GM18909 (cell line): ENCODE measurements at regions not wholly inside any gene's neighbourhood (a gene's known extent, or its start where the extent isn't known, plus 50 kb on each side); places are given as distances from the start of the nearest gene placed in this dataset.

Experiments
- ATAC-seq: cut with Tn5 transposase; IDR thresholded peaks from one replicate; pipeline ENCODE4 v1.9.1; 2021; ENCODE audit warnings: mild to moderate bottlenecking; ENCODE audit not compliant: unreplicated experiment, poor library complexity

DNA sequence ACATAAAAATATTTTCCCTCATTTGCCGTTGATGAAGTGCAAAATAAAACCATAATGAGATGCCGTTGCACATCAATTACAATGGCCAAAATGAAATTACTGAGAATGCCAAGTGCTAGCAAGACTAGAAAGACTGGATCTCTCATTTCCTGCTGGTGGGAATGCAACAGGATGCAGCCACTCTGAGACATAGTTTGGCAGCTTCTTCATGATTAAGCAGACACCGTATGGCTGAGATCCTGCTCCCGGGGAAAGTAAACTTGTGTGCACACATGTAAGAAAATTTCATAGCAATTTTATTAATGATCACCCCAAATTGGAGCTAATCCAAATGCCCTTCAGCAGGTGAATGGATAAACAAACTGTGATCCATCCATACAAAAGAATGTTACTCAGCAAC is 1013.2 kb downstream of the TBC1D22A start:
- no peak for ATAC-seq

DNA sequence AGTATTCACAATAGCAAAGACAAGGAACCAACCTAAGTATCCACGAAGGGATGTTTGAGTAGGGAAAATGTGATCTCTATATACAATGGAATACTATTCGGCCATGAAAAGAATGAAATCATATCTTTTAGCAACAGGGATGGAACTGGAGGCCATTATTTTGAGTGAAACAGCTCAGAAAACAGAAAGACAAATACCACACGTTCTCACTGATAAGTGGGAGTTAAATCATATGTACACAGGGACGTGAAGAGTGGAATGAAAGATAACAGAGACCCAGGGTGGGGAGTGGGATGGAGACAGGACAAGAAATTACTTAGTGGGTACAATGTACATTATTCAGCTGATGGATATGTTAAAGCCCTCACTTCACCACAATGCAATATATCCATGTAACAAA is 1012.7 kb downstream of the TBC1D22A start:
- ATAC-seq, result no peak

DNA sequence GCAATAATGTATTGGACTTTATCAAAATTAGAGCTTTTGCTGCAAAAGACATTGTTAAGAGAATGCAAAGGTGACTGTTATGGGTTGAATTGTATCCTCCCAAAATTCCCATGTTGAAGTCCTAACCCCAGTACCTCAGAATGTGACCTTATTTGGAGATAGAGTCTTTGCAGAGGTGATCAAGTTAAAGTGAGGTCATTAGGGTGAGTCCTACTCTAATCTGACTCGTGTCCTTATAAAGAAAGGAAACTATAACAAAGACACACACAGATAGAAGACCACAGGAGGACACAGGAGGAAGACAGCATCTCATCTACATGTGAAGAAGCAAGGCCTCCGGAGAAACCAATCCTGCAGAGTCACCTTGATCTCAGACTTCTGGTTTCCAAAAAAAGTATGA is 1011.2 kb downstream of the TBC1D22A start:
- no peak for ATAC-seq

DNA sequence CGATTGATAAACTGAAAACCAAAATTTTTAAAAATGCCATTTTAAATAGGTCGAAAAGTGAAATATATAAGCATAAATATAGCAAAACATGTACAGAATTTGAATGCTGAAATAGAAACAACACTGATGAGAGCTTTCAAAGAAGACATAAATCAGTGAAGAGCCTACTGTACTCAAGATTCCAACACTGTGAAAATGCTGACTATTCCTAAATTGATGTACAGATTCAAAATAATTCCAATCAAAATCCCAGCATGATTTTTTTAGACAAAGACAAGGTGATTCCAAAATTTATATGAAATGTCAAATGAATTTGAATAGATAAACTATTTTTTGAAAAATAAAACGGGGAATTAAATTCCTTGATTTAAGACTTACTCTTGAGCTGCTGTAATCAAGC is 1010.4 kb downstream of the TBC1D22A start:
- ATAC-seq, result no peak

DNA sequence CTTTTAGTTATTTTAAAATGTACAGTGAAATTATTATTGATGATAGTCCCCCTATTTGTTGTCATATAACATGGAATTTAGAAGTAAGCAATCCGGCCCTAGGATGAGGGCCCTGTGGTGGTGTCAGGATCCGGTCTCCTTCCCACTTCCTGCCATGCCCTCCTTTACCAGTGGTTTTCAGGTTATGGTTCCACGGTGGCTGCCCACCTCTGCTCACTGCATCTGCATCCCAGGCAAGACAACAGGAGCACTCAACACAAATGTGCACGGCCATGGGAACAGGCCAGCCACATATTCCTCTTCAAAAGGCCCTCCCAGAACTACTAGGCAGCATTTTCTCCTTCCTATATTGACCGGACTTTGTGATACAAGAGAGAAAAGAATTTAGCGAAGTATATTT is 1007.2 kb downstream of the TBC1D22A start:
- no peak for ATAC-seq

DNA sequence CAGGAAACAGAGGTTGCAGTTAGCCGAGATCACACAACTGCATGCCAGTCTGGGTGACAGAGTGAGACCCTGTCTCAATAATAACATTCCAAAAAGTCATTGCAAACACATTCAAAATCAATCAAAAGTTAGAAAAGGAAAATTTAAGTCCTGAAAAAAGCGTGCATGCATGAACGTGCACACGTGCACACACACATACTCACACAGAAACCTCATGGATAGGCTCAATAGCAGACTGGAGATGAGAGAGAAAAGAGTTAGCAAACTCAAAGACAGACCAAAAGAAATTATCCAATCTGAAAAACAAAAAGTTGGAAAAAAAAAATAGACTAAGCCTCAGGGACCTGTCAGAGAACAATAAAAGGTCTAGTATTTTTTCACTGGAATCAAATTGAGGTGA is 1005.6 kb downstream of the TBC1D22A start:
- no peak for ATAC-seq

DNA sequence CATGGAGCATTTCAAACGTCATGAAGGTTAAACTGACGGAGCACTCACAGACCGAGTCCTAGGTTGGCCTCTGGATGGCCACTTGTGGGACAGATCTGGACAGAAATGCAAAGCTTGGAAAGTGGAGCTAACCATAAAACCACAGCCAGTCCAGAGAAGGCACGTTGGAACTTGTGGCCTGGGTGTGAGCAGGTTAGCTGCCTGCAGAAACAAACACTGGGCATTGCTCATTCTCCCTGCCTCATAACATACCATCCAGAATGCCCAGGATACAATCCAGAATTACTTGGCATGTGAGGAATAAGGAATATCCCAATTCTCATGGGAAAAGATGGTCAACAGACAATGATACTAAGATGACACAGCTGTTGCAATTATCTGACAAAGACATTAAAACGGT is 1005.0 kb downstream of the TBC1D22A start:
- ATAC-seq, result no peak

DNA sequence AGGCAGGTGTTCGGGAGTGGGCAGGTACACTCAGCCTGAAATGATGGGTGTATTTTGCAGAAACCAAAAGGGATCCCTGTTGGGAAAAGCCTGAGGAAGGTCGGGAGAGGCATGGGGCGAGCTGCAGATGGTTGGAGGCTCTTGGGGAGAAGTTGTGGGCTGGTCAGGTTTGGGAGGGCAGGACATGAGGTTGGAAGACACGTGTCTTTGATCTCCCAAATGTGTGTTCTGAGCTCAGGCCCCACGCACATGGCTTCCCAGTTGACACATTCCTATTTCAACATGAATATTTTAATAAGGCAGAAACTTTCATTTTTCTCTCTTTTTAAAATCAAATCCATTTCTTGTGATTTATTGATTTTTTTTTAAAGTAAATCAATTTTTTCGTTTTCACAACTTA is 1003.3 kb downstream of the TBC1D22A start:
- no peak for ATAC-seq

DNA sequence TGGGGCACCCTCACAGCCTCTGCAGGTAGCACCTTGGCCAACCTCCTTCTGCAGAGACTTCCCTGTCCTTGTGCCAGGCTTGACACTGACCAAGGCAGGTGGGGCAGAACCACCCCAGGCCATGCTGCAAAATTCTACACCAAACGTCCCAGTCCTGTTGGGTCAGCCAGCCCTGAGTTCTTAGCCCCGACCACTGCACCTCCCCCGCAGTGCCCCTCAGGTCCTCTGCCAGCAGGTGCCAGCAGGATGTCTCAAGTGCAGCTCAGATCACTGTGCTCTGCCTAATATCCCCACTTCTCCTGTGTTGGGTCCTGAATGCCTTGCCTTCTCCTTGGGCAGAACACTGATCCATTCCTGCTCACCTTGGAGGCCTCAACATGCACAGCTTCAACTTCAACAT is 999.7 kb downstream of the TBC1D22A start:
- no peak for ATAC-seq

DNA sequence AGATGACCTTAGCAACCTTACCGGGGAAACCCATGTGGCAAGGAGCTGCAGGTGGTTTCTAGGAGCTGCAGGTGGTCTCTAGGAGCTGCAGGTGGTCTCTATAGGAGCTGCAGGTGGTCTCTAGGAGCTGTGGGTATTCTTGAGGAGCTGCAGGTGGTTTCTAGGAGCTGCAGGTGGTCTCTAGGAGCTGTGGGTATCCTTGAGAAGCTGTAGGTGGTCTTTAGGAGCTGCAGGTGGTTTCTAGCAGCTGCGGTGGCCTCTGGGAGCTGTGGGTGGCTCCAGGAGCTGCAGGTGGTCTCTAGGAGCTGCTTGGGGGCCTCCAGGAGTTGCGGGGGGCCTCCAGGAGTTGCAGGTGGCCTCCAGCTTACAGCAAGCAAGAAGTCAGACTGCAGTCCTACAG is 997.5 kb downstream of the TBC1D22A start:
- no peak for ATAC-seq

DNA sequence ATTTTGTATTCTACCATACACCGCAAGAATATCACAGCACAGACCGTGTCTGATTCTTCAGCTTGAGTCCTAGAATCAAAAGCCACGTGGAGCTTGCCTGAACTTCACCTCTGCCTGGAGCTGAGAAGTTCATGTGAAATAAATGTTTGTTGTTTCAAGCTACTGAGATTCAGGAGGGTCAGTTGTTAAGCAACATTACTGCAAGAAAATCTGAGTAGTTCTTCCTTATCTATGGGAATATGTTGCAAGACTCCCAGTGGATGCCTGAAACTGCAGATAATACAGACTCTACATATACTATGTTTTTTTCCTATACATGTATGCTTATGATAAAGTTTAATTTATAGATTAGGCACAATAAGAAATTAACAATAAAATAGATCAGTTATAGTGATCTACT is 995.3 kb downstream of the TBC1D22A start:
- no peak for ATAC-seq

DNA sequence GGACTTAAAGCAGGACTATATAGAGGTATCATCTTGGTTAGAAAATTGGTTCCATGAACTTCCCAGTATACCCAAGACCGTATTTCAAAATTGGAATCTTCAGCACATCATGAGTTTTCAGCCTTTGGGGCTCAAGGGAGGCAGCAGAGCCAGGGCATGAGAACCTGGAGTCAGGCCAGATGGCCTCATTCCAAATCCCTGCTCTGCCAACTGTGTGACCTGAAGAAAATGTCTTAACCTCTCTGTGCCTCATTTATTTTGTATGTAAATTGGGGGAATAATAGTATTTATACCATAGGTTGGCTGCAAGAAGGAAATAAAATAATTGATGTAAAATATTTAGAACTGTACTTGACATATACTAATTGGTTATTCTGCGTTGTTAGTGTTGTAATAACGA is 987.6 kb downstream of the TBC1D22A start:
- no peak for ATAC-seq

DNA sequence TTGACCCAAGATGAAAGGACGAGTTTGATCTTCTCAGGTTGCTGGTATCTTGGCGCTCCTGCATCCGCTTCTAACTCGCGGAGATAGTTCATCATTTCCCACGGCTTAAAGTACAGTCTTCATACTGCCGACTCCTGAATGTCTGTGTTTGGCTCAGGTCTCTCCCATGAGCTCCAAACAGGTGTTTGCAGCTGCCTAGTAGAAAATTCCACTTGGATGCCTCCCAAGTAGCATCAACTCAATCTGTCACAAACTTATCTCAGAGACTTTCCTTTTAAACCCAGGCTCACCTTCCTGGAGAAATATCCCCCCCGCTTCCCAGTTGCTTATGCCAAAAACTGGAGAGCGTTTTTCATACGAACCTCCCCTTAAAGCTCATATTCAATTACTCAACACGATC is 986.5 kb downstream of the TBC1D22A start:
- ATAC-seq, result no peak

DNA sequence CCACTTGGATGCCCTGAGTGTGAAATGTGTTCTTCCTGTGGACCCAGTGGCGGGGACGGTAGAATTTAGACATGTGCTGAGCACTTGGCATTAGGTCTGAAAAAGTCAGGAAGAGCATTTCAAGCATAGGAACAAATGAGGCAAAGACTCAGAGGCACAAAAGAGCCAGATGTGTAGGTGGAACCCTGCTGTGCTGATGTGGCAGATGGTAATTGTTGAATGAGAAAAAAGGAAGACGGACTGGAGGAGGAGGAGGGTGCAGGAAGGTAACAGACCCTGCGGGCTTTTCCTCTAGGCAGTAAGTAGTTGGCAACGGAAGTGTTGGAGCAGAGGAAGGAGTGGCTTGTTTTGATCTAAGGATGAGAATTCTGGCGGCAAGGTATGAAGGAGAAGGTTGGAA is 985.8 kb downstream of the TBC1D22A start:
- no peak for ATAC-seq

DNA sequence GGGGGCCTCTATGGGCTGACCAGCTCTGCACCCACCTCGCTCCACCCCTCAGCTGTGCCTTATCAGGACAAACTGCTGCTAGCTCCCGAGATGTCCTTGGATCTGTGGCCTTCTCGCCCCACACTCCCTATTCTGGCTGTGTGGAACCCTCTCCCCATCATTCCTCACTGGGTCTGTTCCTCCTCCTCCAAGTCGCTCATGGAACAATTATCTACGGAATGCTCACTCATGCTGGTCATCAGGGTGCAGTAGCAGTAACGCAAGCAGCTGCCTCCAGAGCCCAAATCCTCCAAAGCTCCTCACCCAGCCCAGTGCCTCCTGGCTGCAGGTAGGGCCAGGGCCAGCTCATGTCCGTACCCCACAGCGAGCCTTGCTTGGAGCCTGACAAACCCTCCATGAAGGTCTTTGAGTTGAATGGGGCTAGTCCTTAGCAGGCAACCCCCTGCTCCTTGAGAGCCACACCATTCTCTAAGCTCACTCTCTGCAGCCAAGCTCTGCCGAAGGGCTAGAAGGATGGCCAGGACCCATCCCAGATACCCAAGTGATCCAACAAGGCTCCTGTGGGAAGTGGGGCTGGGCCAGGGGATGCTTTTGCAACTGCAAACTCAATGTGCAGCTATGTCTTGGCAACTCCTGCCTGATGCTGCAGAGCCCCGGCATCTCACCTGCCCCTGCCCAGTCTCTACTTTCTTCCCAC is 977.8 kb downstream of the TBC1D22A start:
- ATAC-seq, result no peak

DNA sequence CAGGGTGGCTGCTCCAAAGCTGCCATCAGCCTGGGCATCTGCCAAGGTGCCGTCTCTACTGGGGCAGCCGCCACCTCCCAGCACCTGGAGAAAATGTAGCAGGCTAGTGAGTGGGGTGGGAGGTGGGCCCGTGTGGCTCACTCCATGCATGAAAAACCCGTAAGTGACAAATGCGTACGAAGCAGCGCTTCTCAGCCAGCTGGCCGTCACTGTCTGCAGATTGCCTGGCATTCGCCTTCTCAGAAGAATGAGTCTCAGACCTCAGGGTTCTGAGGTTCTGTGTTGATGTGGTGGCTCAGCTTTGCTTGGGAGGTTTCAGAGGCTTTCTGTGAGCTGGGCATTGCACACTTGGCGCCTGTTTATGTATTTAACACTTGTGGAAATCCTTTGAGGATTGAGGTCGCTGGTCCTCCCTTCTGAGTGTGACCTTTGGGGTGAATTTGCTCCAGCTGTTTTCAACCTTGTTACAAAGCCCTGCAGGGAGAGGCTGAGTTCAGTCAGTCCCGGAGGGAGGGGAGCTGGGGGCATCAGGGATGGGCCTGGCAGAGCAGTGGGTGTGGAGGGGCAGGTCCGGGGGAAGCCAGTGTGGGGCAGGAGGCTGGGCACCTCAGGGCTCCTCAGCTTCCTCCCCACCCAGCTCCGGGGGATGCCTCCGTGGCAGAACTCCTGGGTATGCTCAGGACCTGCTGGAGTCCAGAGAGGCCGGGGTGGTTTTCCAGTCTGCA is 977.0 kb downstream of the TBC1D22A start:
- no peak for ATAC-seq

DNA sequence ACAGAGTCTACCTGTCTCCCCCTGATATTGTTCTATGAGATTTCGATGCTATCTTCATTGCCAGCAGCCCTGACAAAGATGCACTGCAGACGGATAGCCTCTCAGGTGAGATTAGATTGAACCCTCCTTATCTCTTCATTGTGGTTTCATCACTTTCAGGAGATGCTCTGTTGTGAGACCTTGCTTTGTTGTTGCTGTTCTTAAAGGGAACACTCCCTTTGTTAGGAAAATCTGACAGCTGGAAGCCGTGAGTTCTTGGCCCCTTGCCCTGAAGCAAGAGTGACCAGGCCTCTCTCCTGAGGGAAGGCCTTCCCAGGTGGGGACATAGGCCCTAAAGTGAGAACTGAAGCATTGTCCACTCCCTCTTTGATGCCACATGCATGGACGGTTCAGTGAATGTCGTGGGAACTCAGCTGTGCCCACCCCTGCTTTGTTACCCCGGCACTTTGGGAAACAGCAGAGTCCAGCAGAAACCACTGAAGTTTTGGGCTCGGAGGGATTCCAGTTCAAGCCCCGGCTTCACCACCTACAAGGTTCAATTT is 976.1 kb downstream of the TBC1D22A start:
- ATAC-seq, result no peak

DNA sequence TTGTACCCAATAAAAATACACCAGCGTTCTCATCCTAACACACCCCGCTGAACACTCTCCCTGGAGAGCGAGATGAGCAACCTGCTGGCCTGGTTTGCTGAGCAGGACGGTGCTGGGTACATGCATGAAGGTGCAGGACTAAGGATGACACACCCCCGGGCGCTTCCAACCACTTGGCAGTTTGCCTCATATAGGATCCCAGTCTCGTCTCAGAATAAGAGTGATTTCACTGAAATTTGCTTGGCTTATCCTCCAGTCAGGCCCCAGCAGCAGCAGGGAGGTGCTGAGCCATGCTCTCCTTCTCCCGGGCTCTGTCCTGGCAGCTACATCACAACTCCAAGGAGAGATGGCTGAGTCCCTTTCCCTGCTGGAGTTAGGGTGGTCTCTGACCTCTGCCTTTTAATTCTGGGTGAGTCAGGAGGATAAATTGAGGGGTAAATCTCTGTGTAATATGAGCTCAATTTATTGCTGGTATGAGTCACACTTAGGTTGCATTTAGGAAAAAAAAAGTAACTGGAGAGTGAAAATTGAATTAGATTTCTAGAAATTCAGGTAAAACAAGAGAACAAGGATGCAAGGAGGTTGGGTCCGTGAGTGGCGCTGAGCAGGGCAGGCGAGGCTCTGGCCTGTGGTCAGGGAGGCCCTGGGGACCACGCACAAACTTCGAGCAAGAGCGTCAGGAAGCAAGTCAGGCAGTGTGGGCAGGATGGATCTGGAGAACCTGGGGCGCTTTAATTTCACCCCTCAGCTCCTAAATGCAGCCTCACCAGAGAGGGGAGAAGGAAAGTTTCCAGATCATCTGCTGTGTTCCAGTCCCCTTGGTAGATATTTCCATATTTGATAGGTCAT is 974.0 kb downstream of the TBC1D22A start:
- ATAC-seq, result no peak

DNA sequence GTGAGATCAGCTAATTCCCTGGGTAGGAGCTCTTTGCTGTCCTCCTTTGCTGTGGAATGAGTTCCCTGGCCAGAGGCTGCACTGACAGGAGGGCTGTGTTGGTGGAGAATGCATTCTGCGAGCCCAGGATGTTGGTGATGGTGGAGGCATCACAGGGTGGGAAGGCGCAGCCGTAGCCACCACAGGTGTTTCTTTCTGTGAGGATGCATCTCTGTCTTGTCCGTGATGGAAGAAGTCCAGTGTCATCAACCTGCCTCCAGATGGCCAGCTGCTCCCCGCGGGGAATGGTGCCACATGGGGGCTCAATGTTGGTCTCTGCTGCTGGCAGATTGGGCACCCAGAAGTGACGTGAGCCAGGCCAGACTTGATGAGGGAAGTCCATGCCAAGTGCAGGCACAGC is 972.1 kb downstream of the TBC1D22A start:
- ATAC-seq, result no peak

DNA sequence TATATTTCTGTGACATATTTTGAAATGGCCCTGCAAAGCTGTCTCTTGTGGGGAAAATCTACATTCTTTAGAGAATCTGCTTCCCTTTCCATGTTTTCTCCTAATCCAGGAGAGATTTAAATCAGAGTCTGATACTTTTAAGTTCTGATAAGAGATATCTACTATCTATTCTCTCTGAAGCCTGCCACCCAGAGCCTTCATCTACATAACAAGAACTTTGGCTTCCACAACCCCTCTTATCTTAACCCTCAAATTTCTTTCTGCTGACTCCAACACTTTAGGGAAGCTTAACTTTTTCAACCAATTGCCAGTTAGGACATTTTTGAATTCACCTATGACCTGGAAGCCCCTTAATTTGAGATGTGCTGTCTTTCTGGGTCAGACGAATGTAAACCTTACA is 965.2 kb downstream of the TBC1D22A start:
- ATAC-seq, result no peak

DNA sequence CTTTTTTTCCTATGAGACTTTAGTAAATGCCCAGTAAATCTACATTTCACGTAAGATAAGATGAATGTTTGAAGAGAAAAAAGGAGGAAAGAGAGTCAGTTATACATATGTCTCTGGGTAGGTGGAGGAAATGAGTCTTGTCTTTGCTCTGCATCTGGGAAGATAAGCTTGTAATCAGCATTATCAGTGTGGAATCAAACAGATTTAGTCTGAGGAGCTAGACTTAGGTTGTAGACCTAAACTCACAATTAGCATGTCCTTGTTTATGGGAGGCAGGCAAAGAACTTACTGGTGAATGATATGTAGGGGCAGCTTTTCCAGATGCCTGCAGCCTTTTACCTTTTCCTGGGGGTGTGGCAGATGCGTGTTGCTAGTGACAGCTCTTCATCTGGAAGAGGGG is 962.3 kb downstream of the TBC1D22A start:
- no peak for ATAC-seq
